ENCODE measurements at regions not wholly inside any gene's neighbourhood (a gene's known extent, or its start where the extent isn't known, plus 50 kb on each side); places are given as distances from the start of the nearest gene placed in this dataset.

- H3K36me3 Mint-ChIP-seq (ENCODE audit: low read depth): no peaks in the 10 kb centered on the region
- H3K27me3 Mint-ChIP-seq: peaks cover 8% of the 10 kb centered on the region
- H3K4me3 Mint-ChIP-seq: no peak overlapping the region
- CTCF ChIA-PET: no interaction called here
- H3K9me3 Mint-ChIP-seq: peaks cover 6% of the 10 kb centered on the region
- POLR2A ChIA-PET: no interaction called here
- no peaks in the 10 kb centered on the region for H3K4me1 Mint-ChIP-seq
- H3K27ac Mint-ChIP-seq: no peak overlapping the region
- no peak for DNase-seq
Observed at GRCh38 chr9:22265534-22265933, 181.1 kb upstream of the DMRTA1 start.

DNA sequence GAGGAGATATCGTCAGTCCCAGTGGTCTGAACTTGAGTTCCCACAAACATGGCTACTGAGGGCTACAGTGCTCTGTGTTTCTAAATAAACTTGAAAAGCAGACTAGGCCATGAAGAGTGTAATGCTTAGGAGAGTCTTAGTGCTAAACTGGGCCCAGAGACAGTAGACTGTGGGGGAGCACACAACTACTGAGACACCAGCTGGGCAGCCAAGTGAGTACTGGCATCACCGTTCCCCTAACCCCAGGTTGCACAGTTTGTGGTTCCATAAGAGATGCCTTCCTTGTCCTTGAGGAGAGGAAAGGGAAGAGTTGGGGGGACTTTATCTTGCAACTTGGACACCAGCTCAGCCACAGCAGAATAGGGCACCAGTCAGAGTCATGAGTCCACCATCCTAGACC, 172.1 kb upstream of the DMRTA1 start:
- DNase-seq: no peak
- Mint-ChIP-seq H3K9me3 (no peaks in the 10 kb centered on the region), H3K4me3 (no peak overlapping the region), H3K27ac (no peak overlapping the region), H3K4me1 (no peaks in the 10 kb centered on the region), H3K27me3 (peaks cover 4% of the 10 kb centered on the region), H3K36me3 (ENCODE audit: low read depth) (no peaks in the 10 kb centered on the region)
- ChIA-PET POLR2A (no interaction called here), CTCF (no interaction called here)

DNA sequence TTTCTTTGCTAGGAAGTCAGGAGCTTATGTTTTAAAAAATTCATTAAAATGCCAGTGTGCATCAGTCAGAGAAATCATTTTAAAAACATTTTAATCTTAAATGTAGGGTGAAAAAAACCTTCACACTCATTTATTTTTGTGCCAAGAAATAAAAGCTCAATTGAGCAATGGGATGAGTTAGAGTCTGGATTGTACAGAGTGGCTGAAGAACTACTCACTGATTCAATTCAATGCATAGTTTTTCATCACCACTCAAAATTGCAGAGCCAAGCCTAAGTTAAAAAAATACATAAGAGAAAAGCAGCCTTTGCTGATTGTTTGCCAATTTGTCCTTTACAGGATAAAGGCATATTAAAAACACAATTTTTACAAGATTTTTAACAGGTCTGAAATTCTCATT, 168.2 kb upstream of the DMRTA1 start:
- POLR2A ChIA-PET: no interaction called here
- H3K4me1 Mint-ChIP-seq: no peaks in the 10 kb centered on the region
- peaks cover 3% of the 10 kb centered on the region for H3K27me3 Mint-ChIP-seq
- no peak overlapping the region for H3K27ac Mint-ChIP-seq
- H3K9me3 Mint-ChIP-seq: no peaks in the 10 kb centered on the region
- no peak overlapping the region for H3K4me3 Mint-ChIP-seq
- CTCF ChIA-PET: no interaction called here
- DNase-seq: no peak
- H3K36me3 Mint-ChIP-seq (ENCODE audit: low read depth): no peaks in the 10 kb centered on the region

- DNase-seq: no peak
- H3K9me3 Mint-ChIP-seq: no peaks in the 10 kb centered on the region
- no peaks in the 10 kb centered on the region for H3K36me3 Mint-ChIP-seq (ENCODE audit: low read depth)
- ChIA-PET POLR2A (no interaction called here), CTCF (no interaction called here)
- peaks cover 9% of the 10 kb centered on the region for H3K27me3 Mint-ChIP-seq
- no peak overlapping the region for H3K4me3 Mint-ChIP-seq
- H3K4me1 Mint-ChIP-seq: no peaks in the 10 kb centered on the region
- H3K27ac Mint-ChIP-seq: no peak overlapping the region
Observed at GRCh38 chr9:22279636-22280035, 167.0 kb upstream of the DMRTA1 start.

DNA sequence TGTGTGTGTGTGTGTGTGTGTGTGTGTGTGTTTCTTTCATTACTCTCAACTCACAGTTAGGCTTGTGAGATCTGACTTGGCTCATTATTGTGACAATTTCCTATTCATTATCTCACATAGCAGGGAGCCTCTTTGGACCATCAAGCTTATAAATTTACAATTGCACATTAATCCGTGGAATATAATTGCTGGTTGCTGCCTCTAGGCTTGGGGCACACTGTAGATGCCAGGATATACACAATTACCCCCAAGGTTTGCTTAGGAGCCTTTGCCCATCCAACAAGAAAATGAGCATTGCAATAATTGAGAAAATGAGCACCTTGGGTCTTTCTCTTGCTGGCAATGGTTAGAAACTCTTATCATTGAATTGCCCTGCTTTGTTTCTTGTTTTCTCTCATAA, 161.6 kb upstream of the DMRTA1 start:
- H3K27ac Mint-ChIP-seq: no peak overlapping the region
- ChIA-PET CTCF (no interaction called here), POLR2A (no interaction called here)
- no peak overlapping the region for H3K4me3 Mint-ChIP-seq
- peaks cover 13% of the 10 kb centered on the region for H3K27me3 Mint-ChIP-seq
- H3K9me3 Mint-ChIP-seq: no peaks in the 10 kb centered on the region
- no peak for DNase-seq
- no peaks in the 10 kb centered on the region for H3K36me3 Mint-ChIP-seq (ENCODE audit: low read depth)
- no peaks in the 10 kb centered on the region for H3K4me1 Mint-ChIP-seq

GRCh38 chr9:22286661-22287060, 160.0 kb upstream of the DMRTA1 start:
- CTCF ChIA-PET: no interaction called here
- peaks cover 13% of the 10 kb centered on the region for H3K27me3 Mint-ChIP-seq
- H3K4me1 Mint-ChIP-seq: no peaks in the 10 kb centered on the region
- H3K36me3 Mint-ChIP-seq (ENCODE audit: low read depth): no peaks in the 10 kb centered on the region
- POLR2A ChIA-PET: no interaction called here
- DNase-seq: no peak
- H3K9me3 Mint-ChIP-seq: no peaks in the 10 kb centered on the region
- H3K27ac Mint-ChIP-seq: no peak overlapping the region
- no peak overlapping the region for H3K4me3 Mint-ChIP-seq

GRCh38 chr9:22288661-22289060, 158.0 kb upstream of the DMRTA1 start:
- no peak for DNase-seq
- POLR2A ChIA-PET: no interaction called here
- Mint-ChIP-seq H3K4me1 (no peaks in the 10 kb centered on the region), H3K4me3 (no peak overlapping the region), H3K27ac (no peak overlapping the region), H3K9me3 (no peaks in the 10 kb centered on the region), H3K27me3 (peaks cover 13% of the 10 kb centered on the region), H3K36me3 (ENCODE audit: low read depth) (no peaks in the 10 kb centered on the region)
- CTCF ChIA-PET: no interaction called here

GRCh38 chr9:22307013-22307711, 139.5 kb upstream of the DMRTA1 start:
- Mint-ChIP-seq H3K4me1 (no peaks in the 10 kb centered on the region), H3K27me3 (peaks cover 12% of the 10 kb centered on the region), H3K27ac (no peak overlapping the region), H3K4me3 (no peak overlapping the region), H3K36me3 (ENCODE audit: low read depth) (no peaks in the 10 kb centered on the region), H3K9me3 (no peaks in the 10 kb centered on the region)
- ChIA-PET POLR2A (no interaction called here), CTCF (interaction anchor here (0.6 to 1.5 kb wide), 3 partner anchors 144 to 1357 kb away, joined by 3 to 8 read pairs (median 3); no protein-coding TSS in a partner anchor)
- no peak for DNase-seq

GRCh38 chr9:22308177-22308576, 138.4 kb upstream of the DMRTA1 start:
- CTCF ChIA-PET: interaction anchor here (0.6 kb wide), 1 partner anchor 1356 kb away, joined by 3 read pairs; no protein-coding TSS in a partner anchor

GRCh38 chr9:22316645-22317044, 130.0 kb upstream of the DMRTA1 start:
- peaks cover 5% of the 10 kb centered on the region for H3K9me3 Mint-ChIP-seq
- H3K27me3 Mint-ChIP-seq: peaks cover 2% of the 10 kb centered on the region
- H3K27ac Mint-ChIP-seq: no peak overlapping the region
- H3K4me3 Mint-ChIP-seq: no peak overlapping the region
- H3K36me3 Mint-ChIP-seq (ENCODE audit: low read depth): no peaks in the 10 kb centered on the region
- ChIA-PET CTCF (no interaction called here), POLR2A (no interaction called here)
- H3K4me1 Mint-ChIP-seq: no peaks in the 10 kb centered on the region
- DNase-seq: no peak

More at GRCh38 chr9:22308177-22308576, 138.4 kb upstream of the DMRTA1 start:
- Mint-ChIP-seq H3K9me3 (no peaks in the 10 kb centered on the region), H3K4me3 (no peak overlapping the region), H3K27ac (no peak overlapping the region), H3K27me3 (peaks cover 12% of the 10 kb centered on the region), H3K36me3 (ENCODE audit: low read depth) (no peaks in the 10 kb centered on the region), H3K4me1 (no peaks in the 10 kb centered on the region)
- DNase-seq: no peak
- POLR2A ChIA-PET: no interaction called here

DNA sequence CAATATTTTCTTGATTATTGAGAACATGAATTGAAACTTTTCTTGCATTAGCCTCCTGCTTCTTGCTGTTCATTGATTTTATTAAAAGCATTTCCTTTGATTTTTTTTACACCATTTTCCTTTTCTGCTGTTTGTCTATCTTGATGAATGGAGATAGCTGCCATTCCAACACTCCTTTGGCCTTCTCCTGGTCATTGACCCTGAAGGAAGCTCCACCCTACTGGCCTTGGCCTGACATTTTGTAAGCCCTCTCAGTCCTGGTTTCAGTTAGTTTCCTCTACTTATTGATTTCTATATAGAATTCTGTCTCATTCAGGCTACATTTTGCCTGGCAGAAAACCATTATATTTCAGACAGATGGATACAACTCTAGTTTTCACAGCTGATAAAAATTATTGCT, 115.1 kb upstream of the DMRTA1 start:
- POLR2A ChIA-PET: no interaction called here
- DNase-seq: no peak
- no peaks in the 10 kb centered on the region for H3K36me3 Mint-ChIP-seq (ENCODE audit: low read depth)
- no peak overlapping the region for H3K4me3 Mint-ChIP-seq
- no peaks in the 10 kb centered on the region for H3K9me3 Mint-ChIP-seq
- no peaks in the 10 kb centered on the region for H3K4me1 Mint-ChIP-seq
- CTCF ChIA-PET: no interaction called here
- no peak overlapping the region for H3K27ac Mint-ChIP-seq
- no peaks in the 10 kb centered on the region for H3K27me3 Mint-ChIP-seq

DNA sequence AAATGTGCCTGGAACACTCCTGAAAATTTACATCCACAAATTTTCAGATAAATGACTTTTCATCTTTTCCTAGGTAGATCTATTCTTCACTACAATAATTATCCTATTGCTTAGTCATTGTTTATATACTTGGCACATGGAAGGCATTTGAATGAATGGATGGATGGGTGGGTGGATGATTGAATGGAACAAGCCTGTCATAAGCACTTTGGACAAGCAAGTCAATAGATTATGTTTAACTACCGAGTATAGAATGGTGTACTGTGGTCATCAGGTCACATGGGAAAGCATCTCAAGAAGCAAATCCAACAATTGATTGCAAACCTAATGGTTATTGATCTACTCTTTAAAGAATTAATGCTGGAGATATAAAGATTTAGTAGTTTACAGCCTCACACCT, 114.4 kb upstream of the DMRTA1 start:
- Mint-ChIP-seq H3K27me3 (no peaks in the 10 kb centered on the region), H3K36me3 (ENCODE audit: low read depth) (no peaks in the 10 kb centered on the region), H3K4me3 (no peak overlapping the region), H3K9me3 (no peaks in the 10 kb centered on the region), H3K4me1 (no peaks in the 10 kb centered on the region), H3K27ac (no peak overlapping the region)
- DNase-seq: no peak
- CTCF ChIA-PET: no interaction called here
- POLR2A ChIA-PET: no interaction called here

- H3K4me1 Mint-ChIP-seq: no peaks in the 10 kb centered on the region
- H3K27me3 Mint-ChIP-seq: no peaks in the 10 kb centered on the region
- H3K9me3 Mint-ChIP-seq: no peaks in the 10 kb centered on the region
- no peak overlapping the region for H3K27ac Mint-ChIP-seq
- H3K4me3 Mint-ChIP-seq: no peak overlapping the region
- ChIA-PET POLR2A (no interaction called here), CTCF (no interaction called here)
- no peaks in the 10 kb centered on the region for H3K36me3 Mint-ChIP-seq (ENCODE audit: low read depth)
- no peak for DNase-seq
Observed at GRCh38 chr9:22337261-22337660, 109.4 kb upstream of the DMRTA1 start.

GRCh38 chr9:22342491-22343217, 104.0 kb upstream of the DMRTA1 start:
- H3K9me3 Mint-ChIP-seq: no peaks in the 10 kb centered on the region
- ChIA-PET CTCF (no interaction called here), POLR2A (no interaction called here)
- no peak for DNase-seq
- no peaks in the 10 kb centered on the region for H3K4me1 Mint-ChIP-seq
- no peaks in the 10 kb centered on the region for H3K36me3 Mint-ChIP-seq (ENCODE audit: low read depth)
- H3K27ac Mint-ChIP-seq: no peak overlapping the region
- H3K27me3 Mint-ChIP-seq: no peaks in the 10 kb centered on the region
- no peak overlapping the region for H3K4me3 Mint-ChIP-seq
